Activated CD8-positive, alpha-beta T cell treated with anti-CD3 and anti-CD28 coated beads, Interleukin-2, amount 10 ng/mL, durations not matched to agents 7 days and 5 days (primary cell): ENCODE measurements at regions not wholly inside any gene's neighbourhood (a gene's known extent, or its start where the extent isn't known, plus 50 kb on each side); places are given as distances from the start of the nearest gene placed in this dataset.
"Not testable (repeated sequence)": the region's sequence is repeated elsewhere in the genome, so short reads cannot be mapped to it uniquely, and the experiment has no call there.

Experiments
- ATAC-seq: fragments of 150-1000 bp; cut with Tn5 transposase; one replicate; pipeline ENCODE4 v1.10.0; 2021; ENCODE audit warnings: moderate library complexity
- CTCF ChIA-PET: fragments of 350-600 bp; sonication (Branson Sonifier 250); formaldehyde crosslinking; loops from one replicate; lab custom pipeline; 2021; ENCODE audit warnings: antibody characterized with exemption; lab: Charles Lee
- POLR2A ChIA-PET: fragments of 350-600 bp; sonication (Branson Sonifier 250); formaldehyde crosslinking; loops from one replicate; lab custom pipeline; 2021; ENCODE audit warnings: antibody characterized with exemption; lab: Charles Lee
- DNase-seq: peaks from one replicate; pipeline ENCODE4 v3.0.0-alpha.2; 2020
- H3K27ac Mint-ChIP-seq: one replicate; pipeline ENCODE4 v1.8.0; 2021; ENCODE audit warnings: mild to moderate bottlenecking, mixed read lengths
- H3K27me3 Mint-ChIP-seq: one replicate; pipeline ENCODE4 v1.8.0; 2021; ENCODE audit warnings: low read depth, mixed read lengths
- H3K36me3 Mint-ChIP-seq: one replicate; pipeline ENCODE4 v1.8.0; 2021; ENCODE audit warnings: low read depth, mixed read lengths
- H3K4me1 Mint-ChIP-seq: one replicate; pipeline ENCODE4 v1.8.0; 2021; ENCODE audit warnings: low read depth, mixed read lengths
- H3K4me3 Mint-ChIP-seq: one replicate; pipeline ENCODE4 v1.8.0; 2021; ENCODE audit warnings: mild to moderate bottlenecking, mixed read lengths
- H3K9me3 Mint-ChIP-seq: one replicate; pipeline ENCODE4 v1.8.0; 2022; ENCODE audit warnings: mixed read lengths; ENCODE audit not compliant: insufficient read depth

- ChIA-PET CTCF (no interaction called here), POLR2A (no interaction called here)
- no peaks in the 10 kb centered on the region for H3K9me3 Mint-ChIP-seq
- no peaks in the 10 kb centered on the region for H3K4me1 Mint-ChIP-seq
- H3K27ac Mint-ChIP-seq, result no peak overlapping the region
- H3K4me3 Mint-ChIP-seq, result no peak overlapping the region
- H3K36me3 Mint-ChIP-seq, result no peaks in the 10 kb centered on the region
- DNase-seq (no peak), ATAC-seq (no peak)
- no peaks in the 10 kb centered on the region for H3K27me3 Mint-ChIP-seq
Observed at GRCh38 chr9:78407636-78408312, 110.8 kb downstream of the PSAT1 start.

GRCh38 chr9:78408388-78408787 is 111.5 kb downstream of the PSAT1 start:
- H3K9me3 Mint-ChIP-seq, result no peaks in the 10 kb centered on the region
- CTCF ChIA-PET, result no interaction called here
- DNase-seq (no peak), ATAC-seq (no peak)
- no peaks in the 10 kb centered on the region for H3K27me3 Mint-ChIP-seq
- no peaks in the 10 kb centered on the region for H3K36me3 Mint-ChIP-seq
- POLR2A ChIA-PET, result no interaction called here
- H3K27ac Mint-ChIP-seq, result no peak overlapping the region
- H3K4me3 Mint-ChIP-seq, result no peak overlapping the region
- no peaks in the 10 kb centered on the region for H3K4me1 Mint-ChIP-seq

- H3K4me1 Mint-ChIP-seq, H3K9me3 Mint-ChIP-seq, CTCF ChIA-PET, DNase-seq, H3K36me3 Mint-ChIP-seq, H3K27me3 Mint-ChIP-seq, H3K4me3 Mint-ChIP-seq, H3K27ac Mint-ChIP-seq, ATAC-seq: not testable (repeated sequence)
- POLR2A ChIA-PET, result interaction anchor here (0.6 kb wide), 1 partner anchor 457 kb away, joined by 8 read pairs; no protein-coding TSS in a partner anchor
Observed at GRCh38 chr9:78409928-78410510, 113.1 kb downstream of the PSAT1 start.

- Mint-ChIP-seq H3K27me3 (peaks cover 3% of the 10 kb centered on the region), H3K27ac (no peak overlapping the region), H3K4me1 (no peaks in the 10 kb centered on the region), H3K9me3 (no peaks in the 10 kb centered on the region), H3K36me3 (no peaks in the 10 kb centered on the region), H3K4me3 (no peak overlapping the region)
- POLR2A ChIA-PET, result no interaction called here
- CTCF ChIA-PET, result no interaction called here
- no peak for ATAC-seq
- no peak for DNase-seq
Observed at GRCh38 chr9:78422309-78422708, 125.4 kb downstream of the PSAT1 start.

- ATAC-seq (no peak), DNase-seq (no peak)
- ChIA-PET POLR2A (no interaction called here), CTCF (no interaction called here)
- Mint-ChIP-seq H3K27ac (no peak overlapping the region), H3K4me1 (peaks cover 6% of the 10 kb centered on the region), H3K36me3 (no peaks in the 10 kb centered on the region), H3K4me3 (no peak overlapping the region), H3K9me3 (no peaks in the 10 kb centered on the region), H3K27me3 (peaks cover 5% of the 10 kb centered on the region)
Observed at GRCh38 chr9:78424299-78424698, 127.4 kb downstream of the PSAT1 start.

- DNase-seq, result no peak
- POLR2A ChIA-PET, result no interaction called here
- Mint-ChIP-seq H3K27me3 (peaks cover 5% of the 10 kb centered on the region), H3K4me3 (no peak overlapping the region), H3K27ac (no peak overlapping the region), H3K36me3 (no peaks in the 10 kb centered on the region), H3K4me1 (peaks cover 6% of the 10 kb centered on the region), H3K9me3 (no peaks in the 10 kb centered on the region)
- CTCF ChIA-PET, result interaction anchor here (0.6 to 1.3 kb wide), 2 partner anchors 11 to 28 kb away, joined by 4 to 6 read pairs; no protein-coding TSS in a partner anchor
- ATAC-seq, result no peak
Observed at GRCh38 chr9:78428640-78429039, 131.7 kb downstream of the PSAT1 start.

GRCh38 chr9:78430387-78430786 is 133.5 kb downstream of the PSAT1 start:
- Mint-ChIP-seq H3K36me3 (no peaks in the 10 kb centered on the region), H3K27ac (no peak overlapping the region), H3K4me1 (peaks cover 6% of the 10 kb centered on the region), H3K4me3 (no peak overlapping the region), H3K9me3 (no peaks in the 10 kb centered on the region), H3K27me3 (peaks cover 5% of the 10 kb centered on the region)
- no peak for DNase-seq
- ATAC-seq, result no peak
- ChIA-PET CTCF (interaction anchor here (1.8 kb wide), 1 partner anchor 9 kb away, joined by 12 read pairs; no protein-coding TSS in a partner anchor), POLR2A (no interaction called here)

GRCh38 chr9:78431039-78431438 is 134.1 kb downstream of the PSAT1 start:
- H3K4me1 Mint-ChIP-seq, H3K9me3 Mint-ChIP-seq, H3K4me3 Mint-ChIP-seq, H3K27ac Mint-ChIP-seq, H3K27me3 Mint-ChIP-seq, H3K36me3 Mint-ChIP-seq, ATAC-seq, DNase-seq, POLR2A ChIA-PET: not testable (repeated sequence)
- CTCF ChIA-PET, result interaction anchor here (1.8 kb wide), 1 partner anchor 8 kb away, joined by 12 read pairs; no protein-coding TSS in a partner anchor

GRCh38 chr9:78436873-78437272 is 139.9 kb downstream of the PSAT1 start:
- Mint-ChIP-seq H3K27me3 (peaks cover 4% of the 10 kb centered on the region), H3K9me3 (no peaks in the 10 kb centered on the region), H3K4me3 (no peak overlapping the region), H3K27ac (no peak overlapping the region), H3K36me3 (no peaks in the 10 kb centered on the region), H3K4me1 (peaks cover 7% of the 10 kb centered on the region)
- no peak for DNase-seq
- ChIA-PET CTCF (no interaction called here), POLR2A (no interaction called here)
- ATAC-seq, result no peak

- no peaks in the 10 kb centered on the region for H3K36me3 Mint-ChIP-seq
- H3K27ac Mint-ChIP-seq, result no peak overlapping the region
- H3K4me1 Mint-ChIP-seq, result peaks cover 7% of the 10 kb centered on the region
- DNase-seq (no peak), ATAC-seq (no peak)
- POLR2A ChIA-PET, result no interaction called here
- peaks cover 4% of the 10 kb centered on the region for H3K27me3 Mint-ChIP-seq
- CTCF ChIA-PET, result no interaction called here
- no peak overlapping the region for H3K4me3 Mint-ChIP-seq
- no peaks in the 10 kb centered on the region for H3K9me3 Mint-ChIP-seq
Observed at GRCh38 chr9:78437296-78437695, 140.4 kb downstream of the PSAT1 start.

- H3K9me3 Mint-ChIP-seq, result no peaks in the 10 kb centered on the region
- H3K4me1 Mint-ChIP-seq, result peaks cover 7% of the 10 kb centered on the region
- ChIA-PET POLR2A (interaction anchor here (0.7 kb wide), 1 partner anchor 1132 kb away, joined by 3 read pairs; no protein-coding TSS in a partner anchor), CTCF (interaction anchor here (0.7 to 1.0 kb wide), 2 partner anchors 11 to 144 kb away, joined by 3 to 4 read pairs; no protein-coding TSS in a partner anchor)
- ATAC-seq (no peak), DNase-seq (no peak)
- H3K4me3 Mint-ChIP-seq, result no peak overlapping the region
- no peaks in the 10 kb centered on the region for H3K36me3 Mint-ChIP-seq
- H3K27me3 Mint-ChIP-seq, result peaks cover 4% of the 10 kb centered on the region
- no peak overlapping the region for H3K27ac Mint-ChIP-seq
Observed at GRCh38 chr9:78437806-78438205, 140.9 kb downstream of the PSAT1 start.

- H3K4me1 Mint-ChIP-seq, result peaks cover 7% of the 10 kb centered on the region
- ATAC-seq (no peak), DNase-seq (no peak)
- H3K4me3 Mint-ChIP-seq, result no peak overlapping the region
- no peak overlapping the region for H3K27ac Mint-ChIP-seq
- no peaks in the 10 kb centered on the region for H3K36me3 Mint-ChIP-seq
- ChIA-PET CTCF (interaction anchor here (0.7 to 1.8 kb wide), 4 partner anchors 10 to 145 kb away, joined by 3 to 6 read pairs (median 4); no protein-coding TSS in a partner anchor), POLR2A (interaction anchor here (0.7 kb wide), 1 partner anchor 1131 kb away, joined by 3 read pairs; no protein-coding TSS in a partner anchor)
- H3K9me3 Mint-ChIP-seq, result no peaks in the 10 kb centered on the region
- H3K27me3 Mint-ChIP-seq, result peaks cover 4% of the 10 kb centered on the region
Observed at GRCh38 chr9:78438211-78438610, 141.3 kb downstream of the PSAT1 start.
